Gastrocnemius medialis (tissue), 4 donors: ENCODE measurements at regions not wholly inside any gene's neighbourhood (a gene's known extent, or its start where the extent isn't known, plus 50 kb on each side); places are given as distances from the start of the nearest gene placed in this dataset.

ENCODE experiments used
- ATAC-seq, 2 donors: fragments of 150-250 bp; one replicate each; pipeline ENCODE4 v1.9.1; 2016
- DNase-seq, 2 donors: peaks; one replicate each; pipeline ENCODE4 v3.0.0-alpha.2; 2019
- H3K27ac ChIP-seq, 4 donors: fragments of 200-600 bp; sonication (generic); 1 replicate in 1 of 4; 2 replicates in 3 of 4; pipeline ENCODE4 v1.5.1; 2016 to 2018; ENCODE audit warnings: mild to moderate bottlenecking in 2 of 4, moderate library complexity in 1 of 4
- H3K27me3 ChIP-seq, 3 donors: fragments of 200-600 bp; sonication (generic) in 2 of 3; 1 replicate in 1 of 3; 2 replicates in 2 of 3; pipeline versions ENCODE4 v1.5.1 to v1.6.0; 2016 to 2019; ENCODE audit warnings: mild to moderate bottlenecking in 1 of 3, moderate library complexity in 1 of 3
- H3K36me3 ChIP-seq, 2 donors: fragments of 200-600 bp; sonication (generic) in 1 of 2; one replicate each; pipeline ENCODE4 v1.5.1; 2017 to 2018
- H3K4me1 ChIP-seq, 2 donors: fragments of 200-600 bp; sonication (generic) in 1 of 2; one replicate each; pipeline ENCODE4 v1.5.1; 2016 to 2017; ENCODE audit warnings: mild to moderate bottlenecking in 2 of 2
- H3K4me3 ChIP-seq, 4 donors: fragments of 200-600 bp; sonication (generic) in 3 of 4; 1 replicate in 1 of 4; 2 replicates in 3 of 4; pipeline ENCODE4 v1.5.1; 2016 to 2019; ENCODE audit warnings: mild to moderate bottlenecking in 2 of 4
- H3K9me3 ChIP-seq, 3 donors: fragments of 200-600 bp; sonication (generic) in 2 of 3; 1 replicate in 1 of 3; 2 replicates in 2 of 3; pipeline ENCODE4 v1.5.1; 2016 to 2019
- CTCF ChIP-seq, 5 experiments: fragments of 450-650 bp in 3 of 5; fragments of 200-600 bp in 2 of 5; sonication (generic) in 2 of 5; IDR thresholded peaks in 4 of 5; conservative IDR thresholded peaks in 1 of 5; 1 replicate in 4 of 5; 2 replicates in 1 of 5; pipeline ENCODE4 v1.5.1; 2016 to 2019; ENCODE audit warnings: antibody characterized with exemption in 5 of 5, mild to moderate bottlenecking in 3 of 5, moderate library complexity in 3 of 5
- POLR2A ChIP-seq, 2 donors: fragments of 450-650 bp; IDR thresholded peaks; one replicate each; pipeline ENCODE4 v1.6.1; 2017; ENCODE audit warnings: antibody characterized with exemption in 2 of 2, mild to moderate bottlenecking in 2 of 2, moderate library complexity in 2 of 2
- in situ Hi-C, 4 donors: fragments of 200-750 bp; cut with MboI; loops; one replicate each; pipeline versions ENCODE4 v1.15.0 to v1.8.0; 2017; ENCODE audit warnings: low sequenced_read_pairs in 4 of 4
- intact Hi-C: fragments of 100-400 bp; cut with DNase I; formaldehyde crosslinking; loops from one replicate; pipeline ENCODE4 v1.15.1; 2023; ENCODE audit warnings: low total_unique reads

GRCh38 chr9:87445646-87446045, 52.0 kb upstream of the DAPK1 start:
- in situ Hi-C loops: no loop called here
- peak; percentile 84 to 89 for ATAC-seq
- peak; percentile 9 to 17 for DNase-seq

GRCh38 chr9:87446527-87446926, 51.1 kb upstream of the DAPK1 start:
- Histone ChIP-seq H3K9me3 (no peaks in the 10 kb centered on the region), H3K27me3 (no peaks in the 10 kb centered on the region), H3K4me3 (no peak overlapping the region), H3K4me1 (no peaks in the 10 kb centered on the region), H3K36me3 (no peaks in the 10 kb centered on the region), H3K27ac (no peak overlapping the region)
- intact Hi-C loops (no loop called here), in situ Hi-C loops (no loop called here)
- no peak for DNase-seq
- TF ChIP-seq POLR2A (IDR thresholded peaks at IDR 0.05) (no peak), CTCF (IDR thresholded peaks at IDR 0.05 in 4 of 5, conservative IDR thresholded peaks at IDR 0.05 in 1 of 5) (no peak)
- ATAC-seq: no peak

More at GRCh38 chr9:87445646-87446045, 52.0 kb upstream of the DAPK1 start:
- intact Hi-C loops: no loop called here
- H3K27me3 ChIP-seq: no peaks in the 10 kb centered on the region
- H3K27ac ChIP-seq: no peak overlapping the region
- H3K36me3 ChIP-seq: no peaks in the 10 kb centered on the region
- peak overlapping the region in 1 of 4 donors; percentile 20 for H3K4me3 ChIP-seq
- TF ChIP-seq CTCF (IDR thresholded peaks at IDR 0.05 in 4 of 5, conservative IDR thresholded peaks at IDR 0.05 in 1 of 5) (no peak), POLR2A (IDR thresholded peaks at IDR 0.05) (no peak)
- H3K4me1 ChIP-seq: no peaks in the 10 kb centered on the region
- H3K9me3 ChIP-seq: no peaks in the 10 kb centered on the region

- ATAC-seq: no peak
- no peak overlapping the region for H3K4me3 ChIP-seq
- no peak overlapping the region for H3K27ac ChIP-seq
- DNase-seq: no peak
- intact Hi-C loops (no loop called here), in situ Hi-C loops (no loop called here)
- H3K9me3 ChIP-seq: no peaks in the 10 kb centered on the region
- H3K27me3 ChIP-seq: no peaks in the 10 kb centered on the region
- TF ChIP-seq POLR2A (IDR thresholded peaks at IDR 0.05) (no peak), CTCF (IDR thresholded peaks at IDR 0.05 in 4 of 5, conservative IDR thresholded peaks at IDR 0.05 in 1 of 5) (no peak)
- H3K4me1 ChIP-seq: no peaks in the 10 kb centered on the region
- no peaks in the 10 kb centered on the region for H3K36me3 ChIP-seq
Observed at GRCh38 chr9:87447547-87448432, 49.9 kb upstream of the DAPK1 start.
